ENCODE measurements at regions not wholly inside any gene's neighbourhood (a gene's known extent, or its start where the extent isn't known, plus 50 kb on each side); places are given as distances from the start of the nearest gene placed in this dataset.

- H3K9me3 Mint-ChIP-seq: peaks cover 15% of the 10 kb centered on the region
Measured at GRCh38 chr2:122999821-123000220, 1025.3 kb upstream of the CNTNAP5 start.

GRCh38 chr2:123002660-123003248 lies 1022.3 kb upstream of the CNTNAP5 start:
- Mint-ChIP-seq H3K4me3 (no peak overlapping the region), H3K36me3 (no peaks in the 10 kb centered on the region), H3K27ac (peak overlapping the region; percentile 19), H3K4me1 (no peaks in the 10 kb centered on the region), H3K9me3 (peaks cover 22% of the 10 kb centered on the region), H3K27me3 (no peaks in the 10 kb centered on the region)

More at GRCh38 chr2:122999821-123000220, 1025.3 kb upstream of the CNTNAP5 start:
- no peak overlapping the region for H3K4me3 Mint-ChIP-seq
- no peak overlapping the region for H3K27ac Mint-ChIP-seq
- no peaks in the 10 kb centered on the region for H3K4me1 Mint-ChIP-seq
- H3K27me3 Mint-ChIP-seq: no peaks in the 10 kb centered on the region
- no peaks in the 10 kb centered on the region for H3K36me3 Mint-ChIP-seq

- Mint-ChIP-seq H3K27ac (no peak overlapping the region), H3K4me3 (no peak overlapping the region), H3K36me3 (no peaks in the 10 kb centered on the region), H3K27me3 (no peaks in the 10 kb centered on the region), H3K9me3 (peaks cover 6% of the 10 kb centered on the region), H3K4me1 (no peaks in the 10 kb centered on the region)
Measured at GRCh38 chr2:123015186-123015585, 1009.9 kb upstream of the CNTNAP5 start.

GRCh38 chr2:123035541-123035940 lies 989.5 kb upstream of the CNTNAP5 start:
- H3K27ac Mint-ChIP-seq: no peak overlapping the region
- H3K4me1 Mint-ChIP-seq: no peaks in the 10 kb centered on the region
- H3K4me3 Mint-ChIP-seq: no peak overlapping the region
- H3K36me3 Mint-ChIP-seq: no peaks in the 10 kb centered on the region
- no peaks in the 10 kb centered on the region for H3K27me3 Mint-ChIP-seq
- peaks cover 25% of the 10 kb centered on the region for H3K9me3 Mint-ChIP-seq

GRCh38 chr2:123036300-123036699 lies 988.8 kb upstream of the CNTNAP5 start:
- H3K4me1 Mint-ChIP-seq: no peaks in the 10 kb centered on the region
- no peaks in the 10 kb centered on the region for H3K27me3 Mint-ChIP-seq
- no peaks in the 10 kb centered on the region for H3K36me3 Mint-ChIP-seq
- H3K4me3 Mint-ChIP-seq: no peak overlapping the region
- H3K9me3 Mint-ChIP-seq: peaks cover 24% of the 10 kb centered on the region
- H3K27ac Mint-ChIP-seq: no peak overlapping the region

GRCh38 chr2:123040506-123040905 lies 984.6 kb upstream of the CNTNAP5 start:
- Mint-ChIP-seq H3K9me3 (peaks cover 18% of the 10 kb centered on the region), H3K4me1 (no peaks in the 10 kb centered on the region), H3K36me3 (no peaks in the 10 kb centered on the region), H3K4me3 (no peak overlapping the region), H3K27ac (no peak overlapping the region), H3K27me3 (no peaks in the 10 kb centered on the region)

- no peaks in the 10 kb centered on the region for H3K4me1 Mint-ChIP-seq
- H3K27ac Mint-ChIP-seq: no peak overlapping the region
- no peaks in the 10 kb centered on the region for H3K36me3 Mint-ChIP-seq
- no peaks in the 10 kb centered on the region for H3K27me3 Mint-ChIP-seq
- no peak overlapping the region for H3K4me3 Mint-ChIP-seq
- peaks cover 5% of the 10 kb centered on the region for H3K9me3 Mint-ChIP-seq
Measured at GRCh38 chr2:123043458-123043857, 981.6 kb upstream of the CNTNAP5 start.

GRCh38 chr2:123045713-123046112 lies 979.4 kb upstream of the CNTNAP5 start:
- H3K9me3 Mint-ChIP-seq: peaks cover 8% of the 10 kb centered on the region
- no peak overlapping the region for H3K4me3 Mint-ChIP-seq
- no peaks in the 10 kb centered on the region for H3K4me1 Mint-ChIP-seq
- no peaks in the 10 kb centered on the region for H3K27me3 Mint-ChIP-seq
- H3K27ac Mint-ChIP-seq: no peak overlapping the region
- no peaks in the 10 kb centered on the region for H3K36me3 Mint-ChIP-seq

GRCh38 chr2:123047186-123047585 lies 977.9 kb upstream of the CNTNAP5 start:
- Mint-ChIP-seq H3K27ac (no peak overlapping the region), H3K4me3 (no peak overlapping the region), H3K4me1 (no peaks in the 10 kb centered on the region), H3K27me3 (no peaks in the 10 kb centered on the region), H3K9me3 (peaks cover 10% of the 10 kb centered on the region), H3K36me3 (no peaks in the 10 kb centered on the region)

- Mint-ChIP-seq H3K9me3 (peaks cover 14% of the 10 kb centered on the region), H3K27me3 (no peaks in the 10 kb centered on the region), H3K4me3 (no peak overlapping the region), H3K36me3 (no peaks in the 10 kb centered on the region), H3K27ac (no peak overlapping the region), H3K4me1 (no peaks in the 10 kb centered on the region)
Measured at GRCh38 chr2:123051136-123051535, 974.0 kb upstream of the CNTNAP5 start.

- Mint-ChIP-seq H3K36me3 (no peaks in the 10 kb centered on the region), H3K27ac (no peak overlapping the region), H3K4me1 (no peaks in the 10 kb centered on the region), H3K9me3 (peaks cover 16% of the 10 kb centered on the region), H3K27me3 (no peaks in the 10 kb centered on the region), H3K4me3 (no peak overlapping the region)
Measured at GRCh38 chr2:123061534-123061933, 963.6 kb upstream of the CNTNAP5 start.

- Mint-ChIP-seq H3K27me3 (no peaks in the 10 kb centered on the region), H3K9me3 (peaks cover 12% of the 10 kb centered on the region), H3K4me1 (no peaks in the 10 kb centered on the region), H3K27ac (no peak overlapping the region), H3K36me3 (no peaks in the 10 kb centered on the region), H3K4me3 (no peak overlapping the region)
Measured at GRCh38 chr2:123073371-123073770, 951.7 kb upstream of the CNTNAP5 start.

GRCh38 chr2:123073956-123074355 lies 951.1 kb upstream of the CNTNAP5 start:
- no peaks in the 10 kb centered on the region for H3K27me3 Mint-ChIP-seq
- H3K4me3 Mint-ChIP-seq: no peak overlapping the region

GRCh38 chr2:123077101-123077500 lies 948.0 kb upstream of the CNTNAP5 start:
- H3K27me3 Mint-ChIP-seq: no peaks in the 10 kb centered on the region
- no peak overlapping the region for H3K4me3 Mint-ChIP-seq
- H3K4me1 Mint-ChIP-seq: no peaks in the 10 kb centered on the region
- no peak overlapping the region for H3K27ac Mint-ChIP-seq
- no peaks in the 10 kb centered on the region for H3K36me3 Mint-ChIP-seq
- H3K9me3 Mint-ChIP-seq: peaks cover 11% of the 10 kb centered on the region

More at GRCh38 chr2:123073956-123074355, 951.1 kb upstream of the CNTNAP5 start:
- no peaks in the 10 kb centered on the region for H3K36me3 Mint-ChIP-seq
- no peaks in the 10 kb centered on the region for H3K4me1 Mint-ChIP-seq
- no peak overlapping the region for H3K27ac Mint-ChIP-seq
- peaks cover 12% of the 10 kb centered on the region for H3K9me3 Mint-ChIP-seq

GRCh38 chr2:123080331-123080730 lies 944.8 kb upstream of the CNTNAP5 start:
- Mint-ChIP-seq H3K27ac (no peak overlapping the region), H3K9me3 (peaks cover 15% of the 10 kb centered on the region), H3K4me1 (no peaks in the 10 kb centered on the region), H3K27me3 (no peaks in the 10 kb centered on the region), H3K36me3 (no peaks in the 10 kb centered on the region), H3K4me3 (no peak overlapping the region)

- no peak overlapping the region for H3K4me3 Mint-ChIP-seq
- no peaks in the 10 kb centered on the region for H3K4me1 Mint-ChIP-seq
- H3K27me3 Mint-ChIP-seq: no peaks in the 10 kb centered on the region
- H3K36me3 Mint-ChIP-seq: no peaks in the 10 kb centered on the region
- H3K9me3 Mint-ChIP-seq: peaks cover 9% of the 10 kb centered on the region
- H3K27ac Mint-ChIP-seq: no peak overlapping the region
Measured at GRCh38 chr2:123085484-123085883, 939.6 kb upstream of the CNTNAP5 start.
